Activated T-helper 9 cell treated with anti-CD3 and anti-CD28 coated beads, Interleukin-2, amount 50 U/mL, for 16 hours (primary cell): ENCODE measurements at regions not wholly inside any gene's neighbourhood (a gene's known extent, or its start where the extent isn't known, plus 50 kb on each side); places are given as distances from the start of the nearest gene placed in this dataset.
A peak's percentile ranks its signal among the peaks of the same experiment; 100 is the strongest.

Experiments used
- DNase-seq: peaks from one replicate; pipeline ENCODE4 v3.0.0-alpha.2; 2020; ENCODE audit warnings: low read depth

DNA sequence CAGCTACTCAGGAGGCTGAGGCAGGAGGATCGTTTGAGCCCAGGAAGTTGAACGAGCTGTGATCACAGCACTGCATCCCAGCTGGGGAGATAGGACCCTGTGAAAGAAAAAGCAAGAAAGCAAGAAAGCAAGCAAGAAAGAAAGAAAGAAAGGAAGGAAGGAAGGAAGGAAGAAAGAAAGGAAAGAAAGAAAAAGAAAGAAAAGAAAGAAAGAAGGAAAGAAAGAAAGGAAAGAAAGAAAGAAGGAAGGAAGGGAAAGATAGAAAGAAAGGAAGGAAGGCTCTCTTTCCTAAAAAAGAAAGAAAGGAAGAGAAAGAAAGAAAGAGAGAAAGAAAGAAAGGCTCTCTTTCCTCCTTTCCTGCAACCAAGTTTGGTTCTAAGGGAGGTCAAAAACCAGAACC is 380.3 kb downstream of the PCNX1 start:
- no peak for DNase-seq

DNA sequence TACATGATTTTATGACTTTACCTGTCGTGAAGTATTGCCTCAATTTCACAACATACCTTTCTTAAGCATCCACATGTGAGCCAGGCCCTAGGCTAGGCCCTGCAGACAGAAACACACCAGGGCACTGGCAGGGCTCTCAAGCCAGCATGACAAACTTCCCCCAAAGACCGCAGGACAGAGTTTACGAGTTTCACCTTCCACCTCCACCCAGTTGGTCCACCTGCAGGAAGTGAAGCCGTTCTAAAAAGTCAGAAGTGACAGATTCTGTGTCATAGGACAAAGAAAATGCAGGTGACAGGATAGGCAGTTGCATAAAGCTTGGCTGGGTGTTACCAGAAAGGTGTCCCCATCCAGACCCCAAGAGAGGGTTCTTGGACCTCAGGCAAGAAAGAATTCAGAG is 382.3 kb downstream of the PCNX1 start:
- no peak for DNase-seq

DNA sequence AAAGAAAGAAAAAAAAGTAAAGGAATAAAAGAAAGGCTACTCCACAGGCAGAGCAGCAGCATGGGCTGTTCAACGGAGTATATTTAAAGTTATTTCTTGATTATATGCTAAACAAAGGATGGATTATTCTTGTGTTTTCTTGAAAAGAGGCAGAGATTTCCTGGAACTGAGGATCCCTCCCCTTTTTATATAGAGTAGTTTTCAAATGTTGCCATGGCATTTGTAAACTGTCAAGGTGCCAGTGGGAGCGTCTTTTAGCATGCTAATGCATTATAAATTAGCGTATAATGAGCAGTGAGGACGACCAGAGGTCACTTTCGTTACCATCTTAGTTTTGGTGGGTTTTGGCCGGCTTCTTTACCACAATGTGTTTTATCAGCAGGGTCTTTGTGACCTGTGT is 383.0 kb downstream of the PCNX1 start:
- DNase-seq = no peak

DNA sequence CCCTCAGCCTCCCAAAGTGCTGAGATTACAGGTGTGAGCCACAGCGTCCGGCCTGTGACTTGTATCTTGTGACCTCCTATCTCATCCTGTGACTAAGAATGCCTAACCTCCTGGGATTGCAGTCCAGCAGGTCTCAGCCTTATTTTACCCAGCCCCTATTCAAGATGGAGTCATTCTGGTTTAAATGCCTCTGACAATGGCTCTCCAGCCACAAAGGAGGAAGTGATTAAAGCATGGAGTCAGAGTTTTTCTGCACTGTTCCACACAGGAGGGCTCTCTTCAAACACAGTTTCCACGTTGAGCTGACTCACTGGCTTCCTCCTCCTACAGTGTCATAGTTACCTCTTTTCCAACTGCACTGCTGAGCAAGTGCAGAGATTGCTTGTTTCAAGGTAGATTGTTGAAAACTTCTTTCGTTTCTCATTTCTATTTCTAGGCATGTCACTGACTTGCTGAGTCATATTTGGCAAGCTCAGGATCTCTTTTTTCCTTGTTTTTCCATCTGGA is 383.8 kb downstream of the PCNX1 start:
- DNase-seq = no peak

DNA sequence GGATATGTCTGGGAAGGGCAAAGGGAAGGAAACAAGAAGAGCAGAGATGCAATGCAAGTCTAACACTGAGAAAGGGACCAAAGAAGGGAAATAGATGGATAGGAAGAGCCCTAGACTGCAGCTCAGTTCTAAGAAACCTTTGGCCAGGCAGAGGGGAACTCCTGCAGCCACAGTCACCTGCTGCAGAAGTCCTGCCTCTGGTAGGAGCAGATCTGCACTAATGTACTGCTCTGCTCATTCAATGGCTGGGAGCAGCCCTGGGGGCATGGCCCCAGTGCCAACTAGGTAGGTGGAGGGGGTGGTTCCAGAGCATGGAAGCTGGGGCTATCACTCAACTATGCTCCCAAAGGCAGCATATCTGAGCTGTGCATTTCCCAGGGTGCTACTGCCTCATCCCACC is 388.9 kb downstream of the PCNX1 start:
- no peak for DNase-seq

DNA sequence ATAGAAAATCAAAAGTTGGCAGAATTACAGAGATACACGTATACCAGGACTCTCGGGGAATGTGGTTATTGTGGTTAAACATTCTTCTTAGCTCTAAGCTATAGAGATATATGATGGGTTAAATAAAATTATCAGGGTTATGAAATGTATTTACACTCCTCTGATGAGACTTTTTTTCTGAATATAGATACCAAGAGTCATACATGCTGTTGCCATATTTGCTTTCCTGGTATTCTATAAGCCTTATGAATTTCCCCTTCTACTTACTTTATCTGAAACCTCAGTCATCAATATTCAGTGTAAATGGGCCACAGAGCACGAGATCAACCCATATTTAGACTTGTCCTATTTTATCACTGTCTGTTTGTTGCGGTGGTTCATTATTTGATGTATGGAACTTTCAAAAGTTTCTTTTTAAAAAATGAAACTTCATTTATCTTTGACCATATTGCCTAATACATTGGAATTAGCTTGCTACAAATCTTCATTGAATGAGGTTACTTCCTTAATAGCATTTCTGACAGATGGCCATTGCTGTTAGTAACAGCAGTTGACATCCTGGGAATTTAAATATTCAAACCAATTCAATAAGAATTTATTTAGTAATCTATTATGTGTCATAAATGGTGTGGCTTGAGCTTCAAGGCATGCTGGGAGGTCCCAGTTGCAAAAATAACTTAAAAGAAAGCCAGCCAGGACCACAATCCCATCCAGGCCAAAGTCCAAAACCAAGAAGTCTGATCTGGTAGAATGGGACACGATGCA is 393.5 kb downstream of the PCNX1 start:
- DNase-seq = no peak

DNA sequence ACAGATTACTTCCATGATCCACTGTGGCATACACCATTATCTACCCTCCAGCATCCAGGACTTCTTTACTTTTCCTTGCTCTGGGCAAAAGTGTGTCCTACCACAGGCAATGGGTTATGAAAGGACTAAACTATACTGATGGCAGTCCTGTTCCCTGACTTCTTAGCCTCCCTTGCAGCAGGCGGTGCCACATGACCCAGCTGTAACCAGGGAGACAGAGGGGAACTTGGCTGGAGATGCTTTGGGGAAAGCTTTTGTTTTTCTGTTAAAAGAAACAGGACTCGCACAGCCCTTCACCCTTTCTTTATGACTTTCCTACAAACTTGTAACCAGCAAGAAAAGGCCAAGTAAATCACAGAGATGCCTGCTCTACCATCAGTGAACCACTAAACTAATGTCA is 394.4 kb downstream of the PCNX1 start:
- DNase-seq = no peak

DNA sequence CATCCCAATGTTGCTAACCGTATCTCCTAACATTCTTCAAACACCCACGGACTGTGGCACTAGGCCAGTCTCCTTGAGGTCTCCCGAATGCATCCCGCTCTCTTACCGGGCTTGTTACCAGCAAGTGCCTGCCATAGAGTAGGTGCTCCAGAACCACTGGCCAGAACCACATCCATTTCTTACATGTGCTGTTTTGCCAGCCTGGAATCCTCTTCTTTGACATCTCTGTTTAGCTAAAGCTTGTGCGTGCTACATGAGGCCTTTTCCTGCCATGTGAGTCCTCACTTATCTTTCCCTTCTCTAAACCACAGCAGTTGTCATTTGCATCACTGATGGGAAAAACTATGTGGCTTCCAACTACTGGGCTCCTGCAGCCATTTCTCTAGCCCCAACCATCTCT is 397.4 kb downstream of the PCNX1 start:
- DNase-seq = no peak

DNA sequence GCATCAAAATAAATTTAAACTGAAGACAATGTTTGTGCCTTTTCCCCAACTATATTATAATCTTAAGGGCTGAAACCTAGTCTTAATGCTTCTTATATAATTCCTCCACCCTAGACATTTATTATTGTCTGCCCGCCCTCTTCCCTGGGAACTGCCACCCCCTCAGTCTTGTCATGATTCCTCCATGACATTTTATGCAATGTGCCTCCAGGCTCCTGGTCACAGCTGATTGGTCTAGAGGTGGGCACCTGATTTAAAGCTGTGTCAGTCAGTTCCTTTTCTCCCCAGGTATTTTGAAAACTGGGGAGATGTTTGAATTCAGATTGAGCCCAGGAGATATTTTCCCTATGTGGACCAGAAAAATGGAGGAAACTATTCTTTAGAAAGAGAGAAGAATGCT is 401.4 kb downstream of the PCNX1 start:
- no peak for DNase-seq

DNA sequence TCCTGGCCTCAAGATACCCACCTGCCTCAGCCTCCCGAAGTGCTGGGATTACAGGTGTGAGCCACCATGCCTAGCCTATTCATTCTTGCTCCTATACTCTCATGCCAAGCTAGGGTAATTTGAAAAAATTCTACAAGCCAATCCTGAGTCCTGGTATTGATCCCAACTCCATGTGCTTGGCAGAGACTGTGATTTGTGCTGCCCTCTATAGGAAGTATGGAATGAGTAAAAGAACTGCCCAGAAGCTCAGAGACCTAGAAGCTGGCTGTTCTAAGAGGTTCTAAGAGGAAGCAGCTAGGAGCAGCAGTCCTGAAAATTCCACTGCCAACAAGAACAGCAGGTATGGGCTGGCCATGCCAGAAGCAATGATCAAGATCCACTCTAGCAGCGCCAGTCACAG is 402.5 kb downstream of the PCNX1 start:
- DNase-seq = no peak

DNA sequence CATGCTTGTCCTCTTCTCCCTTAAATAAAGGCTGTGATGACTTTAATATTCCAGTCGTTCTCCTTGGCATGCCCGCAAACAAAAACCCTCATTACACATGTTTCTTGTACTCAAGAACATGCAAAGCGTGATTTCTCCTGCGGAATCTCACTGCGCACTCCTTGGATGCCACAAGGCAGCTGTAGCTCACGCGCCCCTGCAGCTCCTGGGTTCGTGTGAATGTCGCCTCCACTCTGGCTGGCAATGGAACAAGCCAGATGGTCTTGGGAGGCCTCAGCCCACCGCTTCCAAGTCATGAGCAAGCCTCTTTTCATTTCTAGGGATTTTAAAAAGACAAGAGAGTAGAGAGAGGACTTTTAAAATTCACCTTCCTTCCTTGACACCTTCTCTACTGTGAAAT is 403.8 kb downstream of the PCNX1 start:
- DNase-seq = no peak

DNA sequence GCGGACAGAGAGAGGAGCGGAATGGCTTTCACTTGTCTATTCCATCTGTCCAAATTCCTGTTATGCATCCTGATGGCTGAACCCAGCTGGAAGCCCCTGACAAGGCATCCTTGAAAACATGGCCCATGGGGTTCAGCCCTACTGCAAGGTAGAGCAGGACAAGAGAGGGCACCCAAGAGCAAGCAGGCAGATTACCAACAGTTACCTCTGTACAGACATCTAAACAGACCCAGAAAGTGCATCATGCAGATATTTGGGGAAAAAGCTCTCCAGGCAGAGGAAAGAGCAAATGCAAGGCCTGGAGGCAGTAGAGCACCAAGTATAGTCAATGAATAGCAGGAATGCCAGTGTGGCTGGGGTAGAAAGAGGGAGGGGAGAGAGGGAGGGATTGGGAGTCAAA is 407.5 kb downstream of the PCNX1 start:
- DNase-seq = no peak

DNA sequence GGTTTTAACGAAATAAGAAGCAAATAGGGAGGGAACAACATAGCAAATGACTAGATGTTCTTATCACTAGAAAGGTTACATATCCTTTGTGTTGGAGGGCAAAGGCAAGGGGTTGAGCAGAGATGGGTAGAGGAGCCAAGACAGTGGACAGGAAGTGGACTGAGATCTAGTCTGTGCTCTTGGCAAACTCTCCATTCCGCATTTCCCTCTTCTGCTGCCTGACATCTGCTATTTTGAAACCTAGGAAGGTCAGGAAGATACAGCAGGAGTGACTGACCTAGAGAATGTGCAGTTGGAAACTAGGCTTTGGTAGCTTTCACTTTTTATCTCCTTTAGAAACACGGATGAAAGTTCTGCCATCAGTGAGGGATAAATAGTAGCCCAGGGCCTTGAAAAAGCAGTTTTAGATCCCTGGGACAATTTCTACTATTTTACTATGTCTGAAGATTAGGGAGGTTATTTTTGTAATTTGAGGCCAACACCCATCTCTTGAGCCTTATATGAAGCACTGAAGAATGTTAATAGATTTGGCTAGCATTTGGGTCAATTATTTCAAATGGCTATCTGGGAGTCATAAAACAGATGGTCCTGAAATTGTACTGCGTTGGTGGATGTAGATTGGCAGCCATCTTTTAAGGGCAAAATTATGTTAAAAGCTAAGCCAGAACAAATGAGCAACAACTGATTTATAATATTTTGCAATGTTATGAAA is 410.3 kb downstream of the PCNX1 start:
- DNase-seq = no peak

DNA sequence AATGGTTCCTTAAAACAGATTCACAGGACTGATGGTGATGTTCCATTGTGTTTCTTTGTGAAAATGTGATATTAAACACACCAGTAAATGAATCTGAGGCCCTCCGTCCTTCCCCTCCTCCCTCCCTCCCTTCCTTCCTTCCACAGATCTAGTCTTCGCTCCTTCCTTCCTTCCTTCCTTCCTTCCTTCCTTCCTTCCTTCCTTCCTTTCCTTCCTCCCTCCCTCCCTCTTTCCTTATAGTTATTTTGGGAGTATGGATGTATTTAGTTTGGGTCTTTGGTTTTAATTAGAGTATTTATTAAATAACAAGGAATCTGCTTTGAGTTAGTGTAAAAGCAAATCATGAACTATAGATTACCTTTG is 410.8 kb downstream of the PCNX1 start:
- DNase-seq = no peak

DNA sequence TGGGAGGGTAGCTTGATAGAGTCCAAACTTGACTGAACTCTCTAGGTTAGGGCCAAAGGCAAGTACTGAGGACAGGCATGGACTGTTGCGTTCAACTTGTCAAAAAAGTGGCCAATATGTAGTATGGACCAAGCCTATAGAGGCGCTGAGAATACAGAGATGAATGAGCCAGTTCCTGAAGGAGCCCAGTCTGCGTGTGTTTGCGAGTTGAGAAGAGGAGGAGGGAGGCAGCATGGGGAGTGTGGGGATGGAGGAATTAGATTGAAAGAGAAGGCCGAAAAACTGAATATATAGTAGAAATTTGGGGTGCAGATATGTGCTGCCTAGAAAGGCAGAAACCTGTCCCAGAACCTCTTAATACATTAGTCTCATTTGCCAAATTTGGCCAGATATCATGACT is 412.4 kb downstream of the PCNX1 start:
- no peak for DNase-seq

DNA sequence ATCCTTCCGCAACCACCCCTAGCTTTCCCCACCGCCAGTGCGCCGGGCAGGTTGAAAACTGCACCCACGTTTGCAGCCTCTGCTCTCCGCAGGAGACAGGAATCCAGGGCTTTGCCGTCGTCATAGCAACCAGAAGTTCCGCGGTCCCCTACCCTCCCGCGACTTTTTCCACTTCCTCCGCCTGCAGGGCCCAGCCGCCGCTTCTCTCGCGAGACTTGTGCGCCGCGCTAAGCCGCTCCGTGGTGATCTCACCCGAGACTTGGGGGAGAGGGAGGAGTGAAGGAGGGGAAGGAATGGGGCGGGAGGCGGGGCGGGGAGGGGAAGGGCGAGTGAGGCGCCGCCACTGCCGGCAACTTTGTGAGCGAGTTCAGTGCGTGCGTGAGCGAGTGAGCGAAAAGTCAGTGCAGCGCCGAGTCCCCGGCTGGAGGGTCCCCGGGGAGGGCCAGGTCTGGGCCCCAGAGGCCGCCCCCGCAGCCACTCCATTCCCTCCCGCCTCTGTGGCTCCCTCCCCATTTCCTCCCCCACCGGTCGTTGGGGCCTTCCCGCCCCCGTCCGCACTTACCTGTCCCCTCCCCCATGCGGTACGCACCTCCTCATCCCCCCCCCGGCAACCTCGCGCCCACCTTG is 413.0 kb downstream of the PCNX1 start, which contains the start of gene SIPA1L1:
SIPA1L1 (plus strand) TSS at position 370 of the 627 bp plus-strand sequence.
- peak; percentile 96 for DNase-seq

DNA sequence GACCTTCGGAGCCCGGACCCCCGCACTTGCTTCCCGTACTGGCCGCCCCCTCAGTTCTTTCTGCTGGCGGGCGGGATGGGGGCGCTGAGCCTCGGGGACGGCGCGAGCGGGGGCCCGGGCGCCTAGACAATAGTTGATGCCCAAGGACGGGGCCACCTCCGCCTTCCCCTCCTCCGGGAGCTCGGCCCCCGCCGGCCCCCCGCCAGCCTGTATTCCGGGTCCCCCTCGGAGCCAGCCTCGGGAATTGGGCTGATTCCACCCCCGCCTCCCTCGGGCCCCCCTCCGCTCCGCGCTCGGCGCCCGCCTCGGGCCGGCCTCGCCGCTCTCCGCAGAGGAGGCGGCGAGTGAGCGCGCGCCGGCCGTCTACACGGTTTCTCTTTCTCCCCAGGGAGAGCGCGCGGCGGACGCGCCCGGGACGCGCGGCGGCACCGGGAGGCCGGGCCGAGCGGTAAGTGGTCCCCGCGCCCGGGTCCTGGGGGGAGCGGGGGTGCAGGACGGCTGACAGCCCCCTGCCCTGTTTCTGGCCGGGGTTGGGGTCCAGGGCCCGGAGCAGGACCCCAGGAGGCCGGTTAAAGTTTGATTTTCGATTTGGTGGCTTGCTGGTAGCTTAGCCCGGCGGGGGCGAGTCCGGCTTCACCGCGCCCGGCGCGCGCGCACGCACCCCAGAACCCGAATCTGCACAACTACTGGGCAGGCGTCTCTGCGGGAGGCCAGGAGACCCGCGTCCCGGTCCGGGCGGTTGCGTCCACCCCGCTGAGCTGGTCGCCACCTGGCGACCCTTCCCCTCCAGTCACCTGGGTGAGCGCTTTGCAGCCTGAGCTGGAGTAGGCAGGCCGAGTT is 413.7 kb downstream of the PCNX1 start:
- DNase-seq = peak; percentile 50

DNA sequence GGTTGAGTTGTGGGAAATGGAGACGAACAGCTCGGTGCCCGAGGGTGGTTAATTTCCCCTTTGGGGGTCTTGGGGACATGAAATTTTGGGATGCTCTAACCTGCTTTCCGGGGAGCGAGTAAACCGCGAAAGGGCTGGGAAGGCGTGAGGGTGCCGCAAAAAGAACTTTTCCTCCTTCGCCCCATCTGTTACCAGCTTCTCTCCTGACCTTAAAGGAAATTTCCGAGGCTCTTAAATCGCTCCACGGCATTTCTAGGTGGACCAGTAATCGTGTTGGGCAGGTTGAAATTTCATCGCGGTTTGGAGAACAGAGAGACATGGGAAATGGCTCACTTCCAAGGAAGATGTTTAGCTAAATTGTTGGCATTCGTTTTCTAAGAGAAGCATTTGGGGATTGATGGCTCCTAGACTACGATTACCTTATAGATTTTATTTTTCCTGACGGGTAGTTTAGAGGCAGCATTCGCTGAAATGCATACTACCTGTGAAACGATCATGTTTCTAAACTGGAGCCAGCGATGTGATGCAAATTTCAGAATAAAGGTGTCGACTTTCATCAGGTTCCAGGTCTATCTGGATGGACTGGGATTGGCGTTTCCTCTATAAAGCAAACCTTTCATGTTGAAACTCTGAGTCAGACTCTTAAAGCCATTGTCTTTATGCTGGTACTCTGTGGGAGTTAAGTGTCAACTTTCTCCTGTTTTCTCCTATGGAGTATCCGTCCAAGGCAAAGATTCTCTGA is 414.5 kb downstream of the PCNX1 start:
- DNase-seq = no peak

DNA sequence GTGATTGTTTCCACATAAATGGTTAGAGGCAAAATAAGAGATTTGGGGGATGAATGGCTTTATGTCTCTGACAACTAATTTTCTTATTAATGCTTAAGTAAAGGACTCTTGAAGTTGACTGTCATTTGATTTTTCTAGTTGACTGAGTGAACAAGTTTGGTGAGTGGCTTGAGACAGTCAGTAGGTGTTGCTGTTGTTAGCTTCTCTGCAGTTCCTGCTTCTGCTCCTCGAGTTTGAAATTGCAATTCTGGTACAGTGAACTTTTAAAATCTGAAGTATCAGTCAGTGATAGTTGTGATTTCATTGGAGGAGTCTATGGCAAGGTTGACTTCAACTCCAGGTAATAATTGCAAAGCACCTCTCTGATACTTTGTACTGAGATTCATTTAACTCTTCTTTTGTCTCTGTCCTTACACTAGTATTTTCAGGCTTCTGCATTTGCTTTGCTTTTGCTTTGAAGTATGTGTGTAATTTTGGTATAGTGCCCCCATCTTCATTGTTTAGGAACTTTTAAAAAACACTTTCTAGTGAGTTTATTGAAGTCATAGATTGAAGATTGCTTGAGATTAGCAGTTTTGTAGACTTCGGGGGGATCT is 415.5 kb downstream of the PCNX1 start:
- no peak for DNase-seq

DNA sequence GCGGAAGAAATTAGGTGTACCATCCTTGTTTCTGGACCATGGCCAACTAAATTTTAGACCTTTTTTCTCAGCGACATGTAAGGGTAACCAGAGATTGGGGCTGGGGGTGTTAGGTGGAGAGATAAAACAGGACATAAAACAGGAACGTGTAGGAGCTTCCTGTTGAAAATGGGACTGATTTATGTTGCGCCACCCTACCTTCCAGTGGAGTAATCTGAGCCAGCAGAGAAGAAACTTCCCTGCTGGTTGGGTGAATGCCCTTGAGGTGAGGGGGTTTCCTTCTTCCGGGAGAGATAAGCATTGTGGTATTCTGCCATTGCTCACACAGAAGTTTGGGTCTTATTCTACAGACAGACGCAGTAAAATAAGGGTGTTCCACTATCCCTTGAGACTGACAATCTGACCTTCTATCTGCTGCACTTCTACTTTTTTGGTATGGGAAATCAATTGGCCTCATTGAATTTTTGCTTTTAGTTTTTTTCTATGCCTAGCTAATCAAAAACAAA is 417.6 kb downstream of the PCNX1 start:
- DNase-seq = peak; percentile 13

DNA sequence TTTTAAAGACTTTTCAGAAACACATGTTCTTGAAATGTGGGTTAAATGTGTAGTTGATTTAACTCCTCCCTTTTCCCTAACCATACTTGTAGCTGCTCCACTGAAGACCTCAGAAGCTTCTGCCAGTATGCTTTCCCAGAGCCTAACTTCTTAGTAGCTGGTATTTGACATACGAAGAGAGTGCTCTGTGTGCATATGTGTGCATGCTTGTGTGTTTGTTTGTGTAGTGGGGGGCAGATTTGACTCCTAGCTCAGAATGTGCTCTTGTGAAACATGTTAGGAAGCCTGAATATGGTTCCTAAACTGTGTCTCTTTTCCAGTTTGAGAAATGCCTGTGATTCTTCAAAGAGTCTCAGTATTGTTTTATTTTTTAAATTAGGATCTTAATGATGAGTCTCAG is 420.4 kb downstream of the PCNX1 start:
- no peak for DNase-seq
